GM19452 (cell line): ENCODE measurements at regions not wholly inside any gene's neighbourhood (a gene's known extent, or its start where the extent isn't known, plus 50 kb on each side); places are given as distances from the start of the nearest gene placed in this dataset.
"Not testable (repeated sequence)": the region's sequence is repeated elsewhere in the genome, so short reads cannot be mapped to it uniquely, and the experiment has no call there.

Experiments used
- ATAC-seq: cut with Tn5 transposase; IDR thresholded peaks from one replicate; pipeline ENCODE4 v1.9.1; 2021; ENCODE audit not compliant: unreplicated experiment

- no peak for ATAC-seq
Measured at GRCh38 chr4:58871509-58871908, 1761.3 kb upstream of the IGFBP7 start.

GRCh38 chr4:58849026-58849425 is 1738.8 kb upstream of the IGFBP7 start:
- no peak for ATAC-seq

GRCh38 chr4:58843455-58843854 is 1733.3 kb upstream of the IGFBP7 start:
- ATAC-seq, result no peak

- no peak for ATAC-seq
Measured at GRCh38 chr4:58833126-58833525, 1722.9 kb upstream of the IGFBP7 start.

- ATAC-seq, result no peak
Measured at GRCh38 chr4:58825278-58825677, 1715.1 kb upstream of the IGFBP7 start.

- not testable (repeated sequence) for ATAC-seq
Measured at GRCh38 chr4:58818560-58818959, 1708.4 kb upstream of the IGFBP7 start.

- no peak for ATAC-seq
Measured at GRCh38 chr4:58809948-58810347, 1699.8 kb upstream of the IGFBP7 start.

GRCh38 chr4:58809366-58809765 is 1699.2 kb upstream of the IGFBP7 start:
- no peak for ATAC-seq

- no peak for ATAC-seq
Measured at GRCh38 chr4:58808817-58809216, 1698.6 kb upstream of the IGFBP7 start.

GRCh38 chr4:58807843-58808615 is 1697.8 kb upstream of the IGFBP7 start:
- no peak for ATAC-seq

GRCh38 chr4:58776627-58777026 is 1666.4 kb upstream of the IGFBP7 start:
- ATAC-seq, result no peak

- ATAC-seq, result no peak
Measured at GRCh38 chr4:58767598-58767997, 1657.4 kb upstream of the IGFBP7 start.

- ATAC-seq, result no peak
Measured at GRCh38 chr4:58766763-58767162, 1656.6 kb upstream of the IGFBP7 start.

- ATAC-seq, result no peak
Measured at GRCh38 chr4:58761563-58761962, 1651.4 kb upstream of the IGFBP7 start.

- no peak for ATAC-seq
Measured at GRCh38 chr4:58760737-58761136, 1650.6 kb upstream of the IGFBP7 start.

GRCh38 chr4:58760100-58760499 is 1649.9 kb upstream of the IGFBP7 start:
- ATAC-seq, result no peak

- no peak for ATAC-seq
Measured at GRCh38 chr4:58749206-58749605, 1639.0 kb upstream of the IGFBP7 start.

GRCh38 chr4:58740897-58741296 is 1630.7 kb upstream of the IGFBP7 start:
- ATAC-seq, result no peak

GRCh38 chr4:58739275-58739674 is 1629.1 kb upstream of the IGFBP7 start:
- no peak for ATAC-seq

GRCh38 chr4:58738375-58738774 is 1628.2 kb upstream of the IGFBP7 start:
- ATAC-seq, result no peak

- ATAC-seq, result no peak
Measured at GRCh38 chr4:58734030-58734674, 1624.0 kb upstream of the IGFBP7 start.

- ATAC-seq, result no peak
Measured at GRCh38 chr4:58732973-58733372, 1622.8 kb upstream of the IGFBP7 start.

GRCh38 chr4:58723954-58724353 is 1613.8 kb upstream of the IGFBP7 start:
- no peak for ATAC-seq
